ENCODE measurements at regions not wholly inside any gene's neighbourhood (a gene's known extent, or its start where the extent isn't known, plus 50 kb on each side); places are given as distances from the start of the nearest gene placed in this dataset.

- H4K91ac ChIP-seq (ENCODE audit: low read length), result no peak overlapping the region
- H2BK15ac ChIP-seq (ENCODE audit: low read depth, poor library complexity, severe bottlenecking), result no peak overlapping the region
- H2BK5ac ChIP-seq (ENCODE audit: low read depth, low read length, poor library complexity, severe bottlenecking), result no peak overlapping the region
- 91% methylated on average over 7 of the region's 7 CpGs for WGBS
- H3K4me1 ChIP-seq (ENCODE audit: control insufficient read depth, insufficient read depth, low read depth, low read length), result no peaks in the 10 kb centered on the region
- H2AFZ ChIP-seq (ENCODE audit: low read depth, low read length), result no peak overlapping the region
- no peak overlapping the region for H3K14ac ChIP-seq (ENCODE audit: low read length in 2 of 2)
- H4K8ac ChIP-seq (ENCODE audit: low read length), result no peak overlapping the region
- no peak overlapping the region for H2BK12ac ChIP-seq (ENCODE audit: low read length in 2 of 2)
- H3K23ac ChIP-seq (ENCODE audit: low read length in 2 of 2), result no peak overlapping the region
- H3K4ac ChIP-seq (ENCODE audit: low read depth in 1 of 2, low read length in 2 of 2), result no peak overlapping the region
- no peak overlapping the region for H2AK5ac ChIP-seq (ENCODE audit: low read length, severe bottlenecking)
- no peaks in the 10 kb centered on the region for H3K9me3 ChIP-seq (ENCODE audit: control insufficient read depth, low read length)
- no peak overlapping the region for H3K18ac ChIP-seq (ENCODE audit: low read depth in 1 of 2, low read length in 2 of 2)
- no peak overlapping the region for H3K9ac ChIP-seq (ENCODE audit: low read length)
- H3K36me3 ChIP-seq (ENCODE audit: control insufficient read depth in 1 of 2, insufficient read depth in 2 of 2, low read depth in 1 of 2, low read length in 2 of 2), result no peaks in the 10 kb centered on the region
- no peaks in the 10 kb centered on the region for H3K79me1 ChIP-seq (replicated peaks; ENCODE audit: low read length, poor library complexity, severe bottlenecking)
- H3K27ac ChIP-seq (ENCODE audit: low read length, poor library complexity, severe bottlenecking), result no peak overlapping the region
- no peak overlapping the region for H2BK120ac ChIP-seq (ENCODE audit: low read depth, low read length)
- H3K27me3 ChIP-seq (ENCODE audit: control insufficient read depth in 1 of 2, insufficient read depth in 1 of 2, low read length in 2 of 2), result no peaks in the 10 kb centered on the region
- H3K4me2 ChIP-seq (ENCODE audit: low read length, poor library complexity, severe bottlenecking), result no peak overlapping the region
- DNase-seq, result no peak
- H3K4me3 ChIP-seq (ENCODE audit: insufficient read depth in 1 of 2, low read depth in 1 of 2, low read length in 2 of 2), result no peak overlapping the region
Measured at GRCh38 chr13:26155568-26155967, 66.5 kb downstream of the RNF6 start.

GRCh38 chr13:26133851-26134250 is 82.0 kb upstream of the SHISA2 start:
- no peak overlapping the region for H4K8ac ChIP-seq (ENCODE audit: low read length)
- H2BK12ac ChIP-seq (ENCODE audit: low read length in 2 of 2), result no peak overlapping the region
- no peak overlapping the region for H2BK15ac ChIP-seq (ENCODE audit: low read depth, poor library complexity, severe bottlenecking)
- H2BK5ac ChIP-seq (ENCODE audit: low read depth, low read length, poor library complexity, severe bottlenecking), result no peak overlapping the region
- H3K4me3 ChIP-seq (ENCODE audit: insufficient read depth in 1 of 2, low read depth in 1 of 2, low read length in 2 of 2), result no peak overlapping the region
- no peak overlapping the region for H3K4me2 ChIP-seq (ENCODE audit: low read length, poor library complexity, severe bottlenecking)
- no peaks in the 10 kb centered on the region for H3K79me1 ChIP-seq (replicated peaks; ENCODE audit: low read length, poor library complexity, severe bottlenecking)
- peaks cover 0 to 3% of the 10 kb centered on the region in 2 experiments for H3K27me3 ChIP-seq (ENCODE audit: control insufficient read depth in 1 of 2, insufficient read depth in 1 of 2, low read length in 2 of 2)
- no peak overlapping the region for H4K91ac ChIP-seq (ENCODE audit: low read length)
- H3K23ac ChIP-seq (ENCODE audit: low read length in 2 of 2), result no peak overlapping the region
- WGBS, result 95% methylated on average over 3 of the region's 4 CpGs
- H2AFZ ChIP-seq (ENCODE audit: low read depth, low read length), result no peak overlapping the region
- no peak overlapping the region for H3K4ac ChIP-seq (ENCODE audit: low read depth in 1 of 2, low read length in 2 of 2)
- H3K4me1 ChIP-seq (ENCODE audit: control insufficient read depth, insufficient read depth, low read depth, low read length), result no peaks in the 10 kb centered on the region
- H2BK120ac ChIP-seq (ENCODE audit: low read depth, low read length), result no peak overlapping the region
- H3K27ac ChIP-seq (ENCODE audit: low read length, poor library complexity, severe bottlenecking), result no peak overlapping the region
- no peak for DNase-seq
- no peaks in the 10 kb centered on the region for H3K9me3 ChIP-seq (ENCODE audit: control insufficient read depth, low read length)
- no peaks in the 10 kb centered on the region for H3K36me3 ChIP-seq (ENCODE audit: control insufficient read depth in 1 of 2, insufficient read depth in 2 of 2, low read depth in 1 of 2, low read length in 2 of 2)
- H3K9ac ChIP-seq (ENCODE audit: low read length), result no peak overlapping the region
- H3K14ac ChIP-seq (ENCODE audit: low read length in 2 of 2), result no peak overlapping the region
- no peak overlapping the region for H3K18ac ChIP-seq (ENCODE audit: low read depth in 1 of 2, low read length in 2 of 2)
- H2AK5ac ChIP-seq (ENCODE audit: low read length, severe bottlenecking), result no peak overlapping the region

- H3K27ac ChIP-seq (ENCODE audit: low read length, poor library complexity, severe bottlenecking), result no peak overlapping the region
- no peak overlapping the region for H4K91ac ChIP-seq (ENCODE audit: low read length)
- no peak overlapping the region for H2BK120ac ChIP-seq (ENCODE audit: low read depth, low read length)
- 60% methylated on average over 2 of the region's 2 CpGs for WGBS
- H3K9ac ChIP-seq (ENCODE audit: low read length), result no peak overlapping the region
- H3K27me3 ChIP-seq (ENCODE audit: control insufficient read depth in 1 of 2, insufficient read depth in 1 of 2, low read length in 2 of 2), result peaks cover 0 to 3% of the 10 kb centered on the region in 2 experiments
- no peak for DNase-seq
- H3K9me3 ChIP-seq (ENCODE audit: control insufficient read depth, low read length), result no peaks in the 10 kb centered on the region
- H4K8ac ChIP-seq (ENCODE audit: low read length), result no peak overlapping the region
- H3K4me2 ChIP-seq (ENCODE audit: low read length, poor library complexity, severe bottlenecking), result no peak overlapping the region
- H2AK5ac ChIP-seq (ENCODE audit: low read length, severe bottlenecking), result no peak overlapping the region
- no peak overlapping the region for H3K23ac ChIP-seq (ENCODE audit: low read length in 2 of 2)
- no peak overlapping the region for H3K14ac ChIP-seq (ENCODE audit: low read length in 2 of 2)
- no peak overlapping the region for H3K18ac ChIP-seq (ENCODE audit: low read depth in 1 of 2, low read length in 2 of 2)
- H2AFZ ChIP-seq (ENCODE audit: low read depth, low read length), result no peak overlapping the region
- no peaks in the 10 kb centered on the region for H3K79me1 ChIP-seq (replicated peaks; ENCODE audit: low read length, poor library complexity, severe bottlenecking)
- no peak overlapping the region for H3K4ac ChIP-seq (ENCODE audit: low read depth in 1 of 2, low read length in 2 of 2)
- no peak overlapping the region for H2BK15ac ChIP-seq (ENCODE audit: low read depth, poor library complexity, severe bottlenecking)
- H3K4me1 ChIP-seq (ENCODE audit: control insufficient read depth, insufficient read depth, low read depth, low read length), result no peaks in the 10 kb centered on the region
- no peak overlapping the region for H2BK5ac ChIP-seq (ENCODE audit: low read depth, low read length, poor library complexity, severe bottlenecking)
- no peaks in the 10 kb centered on the region for H3K36me3 ChIP-seq (ENCODE audit: control insufficient read depth in 1 of 2, insufficient read depth in 2 of 2, low read depth in 1 of 2, low read length in 2 of 2)
- no peak overlapping the region for H2BK12ac ChIP-seq (ENCODE audit: low read length in 2 of 2)
- no peak overlapping the region for H3K4me3 ChIP-seq (ENCODE audit: insufficient read depth in 1 of 2, low read depth in 1 of 2, low read length in 2 of 2)
Measured at GRCh38 chr13:26133286-26133685, 81.5 kb upstream of the SHISA2 start.

- DNase-seq, result peak; percentile 29
- H3K27ac ChIP-seq (ENCODE audit: low read length, poor library complexity, severe bottlenecking), result no peak overlapping the region
- no peak overlapping the region for H3K4me2 ChIP-seq (ENCODE audit: low read length, poor library complexity, severe bottlenecking)
- H3K9me3 ChIP-seq (ENCODE audit: control insufficient read depth, low read length), result no peaks in the 10 kb centered on the region
- peaks cover 0 to 3% of the 10 kb centered on the region in 2 experiments for H3K27me3 ChIP-seq (ENCODE audit: control insufficient read depth in 1 of 2, insufficient read depth in 1 of 2, low read length in 2 of 2)
- H3K4me1 ChIP-seq (ENCODE audit: control insufficient read depth, insufficient read depth, low read depth, low read length), result no peaks in the 10 kb centered on the region
- H2AFZ ChIP-seq (ENCODE audit: low read depth, low read length), result no peak overlapping the region
- H2BK12ac ChIP-seq (ENCODE audit: low read length in 2 of 2), result no peak overlapping the region
- H3K79me1 ChIP-seq (replicated peaks; ENCODE audit: low read length, poor library complexity, severe bottlenecking), result no peaks in the 10 kb centered on the region
- H4K8ac ChIP-seq (ENCODE audit: low read length), result no peak overlapping the region
- H3K18ac ChIP-seq (ENCODE audit: low read depth in 1 of 2, low read length in 2 of 2), result no peak overlapping the region
- H2BK120ac ChIP-seq (ENCODE audit: low read depth, low read length), result no peak overlapping the region
- H3K9ac ChIP-seq (ENCODE audit: low read length), result no peak overlapping the region
- H3K14ac ChIP-seq (ENCODE audit: low read length in 2 of 2), result no peak overlapping the region
- H4K91ac ChIP-seq (ENCODE audit: low read length), result no peak overlapping the region
- H2AK5ac ChIP-seq (ENCODE audit: low read length, severe bottlenecking), result no peak overlapping the region
- H3K23ac ChIP-seq (ENCODE audit: low read length in 2 of 2), result no peak overlapping the region
- WGBS, result 57% methylated on average over 2 of the region's 2 CpGs
- no peak overlapping the region for H3K4ac ChIP-seq (ENCODE audit: low read depth in 1 of 2, low read length in 2 of 2)
- no peak overlapping the region for H2BK5ac ChIP-seq (ENCODE audit: low read depth, low read length, poor library complexity, severe bottlenecking)
- no peak overlapping the region for H2BK15ac ChIP-seq (ENCODE audit: low read depth, poor library complexity, severe bottlenecking)
- H3K4me3 ChIP-seq (ENCODE audit: insufficient read depth in 1 of 2, low read depth in 1 of 2, low read length in 2 of 2), result no peak overlapping the region
- no peaks in the 10 kb centered on the region for H3K36me3 ChIP-seq (ENCODE audit: control insufficient read depth in 1 of 2, insufficient read depth in 2 of 2, low read depth in 1 of 2, low read length in 2 of 2)
Measured at GRCh38 chr13:26132756-26133155, 80.9 kb upstream of the SHISA2 start.

Data from mesenchymal stem cell (in vitro differentiated cells and primary cell).